ENCODE measurements at regions not wholly inside any gene's neighbourhood (a gene's known extent, or its start where the extent isn't known, plus 50 kb on each side); places are given as distances from the start of the nearest gene placed in this dataset.

GRCh38 chr3:118543832-118544231 is 490.8 kb downstream of the IGSF11 start:
- TF ChIP-seq CTCF (conservative IDR thresholded peaks at IDR 0.05; ENCODE audit: low read depth in 2 of 2): no peak
- no peak for TF ChIP-seq EZH2 (IDR thresholded peaks at IDR 0.05; ENCODE audit: low read depth, unreplicated experiment)
- TF ChIP-seq EZH2phosphoT487 (IDR thresholded peaks at IDR 0.05; ENCODE audit: unreplicated experiment): no peak
- TF ChIP-seq POLR2AphosphoS5 (IDR thresholded peaks at IDR 0.05; ENCODE audit: low read depth): no peak
- TF ChIP-seq REST (IDR thresholded peaks at IDR 0.05; ENCODE audit: unreplicated experiment): no peak
- TF ChIP-seq NANOG (IDR thresholded peaks at IDR 0.05; ENCODE audit: borderline replicate concordance): no peak
- TF ChIP-seq ZNF462 (CRISPR knock-in tag; IDR thresholded peaks at IDR 0.05): no peak
- TF ChIP-seq CREB1 (CRISPR knock-in tag; IDR thresholded peaks at IDR 0.05; ENCODE audit: low read depth): no peak
- no peak for TF ChIP-seq ETS1 (IDR thresholded peaks at IDR 0.05)
- TF ChIP-seq ZNF331 (CRISPR knock-in tag; IDR thresholded peaks at IDR 0.05; ENCODE audit: low read depth): no peak
- TF ChIP-seq JUNB (IDR thresholded peaks at IDR 0.05; ENCODE audit: unreplicated experiment): no peak

All from GM23338 (cell line).